A549 (cell line): ENCODE measurements at regions not wholly inside any gene's neighbourhood (a gene's known extent, or its start where the extent isn't known, plus 50 kb on each side); places are given as distances from the start of the nearest gene placed in this dataset.

ENCODE experiments used
- ATAC-seq, 2 experiments: fragments of 200-7000 bp in 1 of 2; fragments of >200 bp in 1 of 2; cut with Nextera tagmentation in 1 of 2; cut with Tn5 transposase in 1 of 2; 3 replicates each; pipeline versions ENCODE4 v1.8.0 to v1.9.1; 2018 to 2020; ENCODE audit warnings: mild to moderate bottlenecking in 1 of 2, moderate library complexity in 1 of 2
- CTCF ChIA-PET: fragments of 300-600 bp; sonication (Branson Sonifier 250); formaldehyde crosslinking; extraction: SDS; loops from one replicate; lab custom pipeline; 2021; ENCODE audit warnings: antibody characterized with exemption, inconsistent platforms; lab: Yijun Ruan, JAX
- POLR2A ChIA-PET: fragments of 350-600 bp; formaldehyde crosslinking; extraction: SDS; loops from one replicate; lab custom pipeline; 2021; ENCODE audit warnings: antibody characterized with exemption, inconsistent platforms; lab: Yijun Ruan, JAX
- DNase-seq, 2 experiments: peaks; one replicate each; pipeline versions ENCODE4 v3.0.0 to v3.0.0-alpha.2; 2011 to 2016; ENCODE audit warnings: low read depth in 1 of 2, low spot score in 1 of 2
- FAIRE-seq: peaks from 2 replicates; lab custom pipeline; 2011; peaks lifted over from hg19 to GRCh38; lab: Jason Lieb, UNC
- H3K27ac ChIP-seq, 2 experiments: fragments of >200 bp; sonication (Bioruptor Twin); formaldehyde crosslinking; 3 replicates each; pipeline ENCODE4 v1.5.1; 2016 to 2017
- H3K4me1 ChIP-seq: fragments of >200 bp; sonication (Bioruptor Twin); formaldehyde crosslinking; 3 replicates; pipeline ENCODE4 v1.6.1; 2016
- H3K4me2 ChIP-seq: fragments of >200 bp; sonication (Bioruptor Twin); formaldehyde crosslinking; 3 replicates; pipeline ENCODE4 v1.6.1; 2016
- H3K4me3 ChIP-seq: fragments of >200 bp; sonication (Bioruptor Twin); formaldehyde crosslinking; 3 replicates; pipeline ENCODE4 v1.5.1; 2016
- H3K9me3 ChIP-seq: fragments of >200 bp; sonication (Bioruptor Twin); formaldehyde crosslinking; 3 replicates; pipeline ENCODE4 v1.6.1; 2016
- ATOH8 ChIP-seq: fragments of 250-450 bp; sonication (Bioruptor Pico); IDR thresholded peaks from 2 replicates; pipeline ENCODE4 v1.5.0; 2020; ENCODE audit warnings: low read depth, mild to moderate bottlenecking, moderate library complexity
- BHLHE40 ChIP-seq: IDR thresholded peaks from 2 replicates; pipeline ENCODE4 v1.6.1; 2012; ENCODE audit warnings: low read depth, low read length, inconsistent platforms
- CBX2 ChIP-seq: fragments of 200-600 bp; sonication (generic); IDR thresholded peaks from 2 replicates; pipeline ENCODE4 v1.6.1; 2016; ENCODE audit warnings: low read depth, mild to moderate bottlenecking, borderline replicate concordance
- CBX8 ChIP-seq: fragments of 200-600 bp; sonication (generic); IDR thresholded peaks from 2 replicates; pipeline ENCODE4 v1.6.1; 2016
- EHF ChIP-seq: fragments of 250-450 bp; sonication (Bioruptor Pico); IDR thresholded peaks from 2 replicates; pipeline ENCODE4 v1.5.0; 2020; ENCODE audit warnings: mild to moderate bottlenecking
- EHMT2 ChIP-seq: fragments of 200-600 bp; sonication (generic); IDR thresholded peaks from 2 replicates; pipeline ENCODE4 v1.6.1; 2016; ENCODE audit warnings: antibody characterized with exemption, low read depth, mild to moderate bottlenecking, moderate library complexity
- ELK1 ChIP-seq: fragments of 150-350 bp; IDR thresholded peaks from 2 replicates; pipeline ENCODE4 v1.6.1; 2014; ENCODE audit warnings: low read depth, mild to moderate bottlenecking, low read length
- EP300 ChIP-seq, 2 experiments: fragments of >200 bp; sonication (Bioruptor Twin); formaldehyde crosslinking; IDR thresholded peaks; 2 replicates in 1 of 2; 3 replicates in 1 of 2; pipeline ENCODE4 v1.6.1; 2016 to 2017
- FOSL2 ChIP-seq, 2 experiments: fragments of 450-650 bp in 1 of 2; fragments of >200 bp in 1 of 2; sonication (Bioruptor Twin) in 1 of 2; formaldehyde crosslinking; IDR thresholded peaks; 2 replicates each; pipeline versions ENCODE4 v1.5.0 to v1.6.1; 2016 to 2020; ENCODE audit warnings: mild to moderate bottlenecking in 1 of 2, moderate library complexity in 1 of 2
- FOXS1 ChIP-seq: fragments of 250-450 bp; sonication (Bioruptor Pico); IDR thresholded peaks from 2 replicates; pipeline ENCODE4 v1.5.0; 2020; ENCODE audit warnings: mild to moderate bottlenecking, moderate library complexity
- HDAC2 ChIP-seq: fragments of 200-600 bp; sonication (generic); IDR thresholded peaks from 2 replicates; pipeline ENCODE4 v1.6.1; 2016
- HMGXB4 ChIP-seq: fragments of 250-450 bp; sonication (Bioruptor Pico); IDR thresholded peaks from 2 replicates; pipeline ENCODE4 v1.5.0; 2021; ENCODE audit warnings: mild to moderate bottlenecking, moderate library complexity, borderline replicate concordance
- HOXA7 ChIP-seq: fragments of 250-450 bp; sonication (Bioruptor Pico); IDR thresholded peaks from 2 replicates; pipeline ENCODE4 v1.5.0; 2020; ENCODE audit warnings: mild to moderate bottlenecking, moderate library complexity
- HOXB13 ChIP-seq: fragments of 250-450 bp; sonication (Bioruptor Pico); IDR thresholded peaks from 2 replicates; pipeline ENCODE4 v1.5.0; 2020; ENCODE audit warnings: low read depth, mild to moderate bottlenecking, moderate library complexity
- JUN ChIP-seq, 2 experiments: fragments of >200 bp; sonication (Bioruptor Twin); formaldehyde crosslinking; IDR thresholded peaks; 2 replicates in 1 of 2; 3 replicates in 1 of 2; pipeline ENCODE4 v1.6.1; 2016 to 2017
- KDM1A ChIP-seq: fragments of 200-600 bp; sonication (generic); IDR thresholded peaks from 2 replicates; pipeline ENCODE4 v1.6.1; 2016; ENCODE audit warnings: low read depth, mild to moderate bottlenecking
- NFE2L2 ChIP-seq: fragments of 150-350 bp; conservative IDR thresholded peaks from 2 replicates; pipeline ENCODE4 v1.6.1; 2014; ENCODE audit warnings: low read length
- POLR2AphosphoS2 ChIP-seq: conservative IDR thresholded peaks from 2 replicates; pipeline ENCODE4 v1.6.1; 2012; ENCODE audit warnings: low read length, improper control_type of control experiment, inconsistent platforms
- RAD21 ChIP-seq, 2 experiments: fragments of >200 bp in 1 of 2; sonication (Bioruptor Twin) in 1 of 2; formaldehyde crosslinking in 1 of 2; IDR thresholded peaks in 1 of 2; conservative IDR thresholded peaks in 1 of 2; 2 replicates in 1 of 2; 3 replicates in 1 of 2; pipeline ENCODE4 v1.6.1; 2012 to 2018; ENCODE audit warnings: inconsistent platforms in 1 of 2
- RCOR1 ChIP-seq: fragments of 150-350 bp; IDR thresholded peaks from 2 replicates; pipeline ENCODE4 v1.6.1; 2014; ENCODE audit warnings: antibody characterized with exemption, low read length, low read depth
- RFX5 ChIP-seq: fragments of 450-650 bp; IDR thresholded peaks from 2 replicates; pipeline ENCODE4 v1.7.1; 2014; ENCODE audit warnings: antibody characterized with exemption, mild to moderate bottlenecking, moderate library complexity
- RNF2 ChIP-seq: fragments of 200-600 bp; sonication (generic); IDR thresholded peaks from 2 replicates; pipeline ENCODE4 v1.6.1; 2016; ENCODE audit warnings: low read depth, mild to moderate bottlenecking, antibody characterized with exemption, moderate library complexity, borderline replicate concordance
- TFCP2L1 ChIP-seq: fragments of 250-450 bp; sonication (Bioruptor Pico); IDR thresholded peaks from 2 replicates; pipeline ENCODE4 v1.5.0; 2021; ENCODE audit warnings: mild to moderate bottlenecking
- TP53 ChIP-seq: fragments of 250-450 bp; sonication (Bioruptor Pico); IDR thresholded peaks from 2 replicates; pipeline ENCODE4 v1.5.0; 2021; ENCODE audit warnings: mild to moderate bottlenecking, moderate library complexity
- ZC3H11A ChIP-seq: fragments of 450-650 bp; IDR thresholded peaks from 2 replicates; pipeline ENCODE4 v1.6.1; 2014; ENCODE audit warnings: antibody characterized with exemption, mild to moderate bottlenecking
- WGBS: methylation state at CpG from one replicate; pipeline ENCODE4 v1.1.6; 2017; ENCODE audit errors: missing lambda C conversion rate; 5-methylcytosine and 5-hydroxymethylcytosine counted together

GRCh38 chr3:132777171-132777570 is 55.0 kb upstream of the NPHP3 start:
- DNase-seq, result no peak
- ATAC-seq, result no peak
- TF ChIP-seq FOXS1 (CRISPR knock-in tag) (no peak), KDM1A (no peak), JUN (IDR thresholded peaks at IDR 0.05) (no peak), ELK1 (no peak), HDAC2 (no peak), TFCP2L1 (CRISPR knock-in tag) (no peak), ATOH8 (CRISPR knock-in tag) (no peak)
- TF ChIP-seq, all 56 proteins: peak for 0
- ChIA-PET POLR2A (no interaction called here), CTCF (no interaction called here)
- H3K9me3 ChIP-seq, result no peaks in the 10 kb centered on the region
- H3K4me1 ChIP-seq, result no peaks in the 10 kb centered on the region
- H3K4me3 ChIP-seq, result no peak overlapping the region
- no peak overlapping the region for H3K4me2 ChIP-seq
- FAIRE-seq, result no peak
- H3K27ac ChIP-seq, result no peak overlapping the region
- 4% methylated on average over 3 of the region's 3 CpGs for WGBS

GRCh38 chr3:132773071-132773619 is 50.9 kb upstream of the NPHP3 start:
- TF ChIP-seq RCOR1 (no peak), ZC3H11A (no peak), NFE2L2 (no peak), RNF2 (no peak), TP53 (no peak), RFX5 (no peak), EP300 (IDR thresholded peaks at IDR 0.05) (no peak), HMGXB4 (no peak), POLR2AphosphoS2 (no peak), BHLHE40 (no peak), RAD21 (conservative IDR thresholded peaks at IDR 0.05 in 1 of 2, IDR thresholded peaks at IDR 0.05 in 1 of 2) (no peak), ATOH8 (CRISPR knock-in tag) (no peak), EHMT2 (no peak), FOSL2 (IDR thresholded peaks at IDR 0.05) (no peak), FOSL2 (CRISPR knock-in tag; IDR thresholded peaks at IDR 0.05) (no peak), HOXA7 (CRISPR knock-in tag) (no peak), HOXB13 (CRISPR knock-in tag) (no peak), CBX8 (no peak), CBX2 (no peak), EHF (CRISPR knock-in tag) (no peak)

More at GRCh38 chr3:132773071-132773619, 50.9 kb upstream of the NPHP3 start:
- Histone ChIP-seq H3K27ac (no peak overlapping the region), H3K9me3 (no peaks in the 10 kb centered on the region), H3K4me3 (no peak overlapping the region), H3K4me2 (no peak overlapping the region), H3K4me1 (no peaks in the 10 kb centered on the region)
- 38% methylated on average over 2 of the region's 2 CpGs for WGBS
- ChIA-PET CTCF (no interaction called here), POLR2A (no interaction called here)
- ATAC-seq, result no peak
- DNase-seq, result no peak
- no peak for FAIRE-seq
